IMR-90 (cell line): ENCODE measurements at regions not wholly inside any gene's neighbourhood (a gene's known extent, or its start where the extent isn't known, plus 50 kb on each side); places are given as distances from the start of the nearest gene placed in this dataset.
A peak's percentile ranks its signal among the peaks of the same experiment; 100 is the strongest.

Source experiments
- ATAC-seq: fragments of 200-7000 bp; cut with Tn5 transposase; 2 replicates; pipeline ENCODE4 v1.9.1; 2020; ENCODE audit warnings: low read depth, mild to moderate bottlenecking, moderate library complexity
- BruUV-seq: library from RNA; stranded (reverse); fragments of 400-500 nt; replicated peaks from 2 replicates; lab custom pipeline; 2021; lab: Mats Ljungman, UMichigan
- CTCF ChIA-PET: fragments of 300-600 bp; formaldehyde crosslinking; extraction: SDS; loops from one replicate; lab custom pipeline; 2021; ENCODE audit warnings: antibody characterized with exemption; lab: Yijun Ruan, JAX
- POLR2A ChIA-PET: fragments of 300-600 bp; sonication (Branson Sonifier 250); formaldehyde crosslinking; loops from one replicate; lab custom pipeline; 2022; ENCODE audit warnings: antibody characterized with exemption; ENCODE audit not compliant: unreplicated experiment; lab: Charles Lee
- DNase-seq: peaks from one replicate; pipeline ENCODE4 v3.0.0; 2013
- H2AFZ ChIP-seq: replicated peaks from 2 replicates; pipeline ENCODE3; 2013; ENCODE audit warnings: low read length, mild to moderate bottlenecking; ENCODE audit not compliant: poor library complexity
- H2AK5ac ChIP-seq: 2 replicates; pipeline ENCODE4 v1.6.1; 2013; ENCODE audit warnings: low read depth, low read length, inconsistent platforms
- H2AK9ac ChIP-seq: replicated peaks from 2 replicates; pipeline ENCODE3; 2013; ENCODE audit warnings: mild to moderate bottlenecking, low read depth, low read length, moderate library complexity; ENCODE audit not compliant: poor library complexity
- H2BK120ac ChIP-seq: 2 replicates; pipeline ENCODE4 v1.6.1; 2013; ENCODE audit warnings: low read depth, low read length, inconsistent platforms
- H2BK15ac ChIP-seq: 3 replicates; pipeline ENCODE4 v1.6.1; 2013; ENCODE audit warnings: low read depth, low read length, inconsistent platforms
- H2BK20ac ChIP-seq: 2 replicates; pipeline ENCODE4 v1.6.1; 2013; ENCODE audit warnings: low read depth, mild to moderate bottlenecking, inconsistent platforms, low read length, moderate library complexity
- H2BK5ac ChIP-seq: 2 replicates; pipeline ENCODE4 v1.6.1; 2013; ENCODE audit warnings: mild to moderate bottlenecking, low read depth, low read length, inconsistent platforms; ENCODE audit not compliant: poor library complexity, severe bottlenecking
- H3K14ac ChIP-seq: replicated peaks from 2 replicates; pipeline ENCODE4 v1.6.1; 2013; ENCODE audit warnings: low read depth, low read length, inconsistent platforms
- H3K18ac ChIP-seq: 2 replicates; pipeline ENCODE4 v1.6.1; 2013; ENCODE audit warnings: low read depth, low read length, control low read depth
- H3K23ac ChIP-seq: 2 replicates; pipeline ENCODE4 v1.6.1; 2013; ENCODE audit warnings: low read depth, low read length, inconsistent platforms
- H3K27ac ChIP-seq: 2 replicates; pipeline ENCODE4 v1.5.1; 2013; ENCODE audit warnings: mild to moderate bottlenecking, control low read depth, low read length; ENCODE audit not compliant: insufficient read depth
- H3K27me3 ChIP-seq: 2 replicates; pipeline ENCODE4 v1.6.1; 2013; ENCODE audit warnings: low read length; ENCODE audit not compliant: control insufficient read depth, insufficient read depth
- H3K36me3 ChIP-seq: 2 replicates; pipeline ENCODE4 v1.6.1; 2013; ENCODE audit warnings: low read length, mixed read lengths; ENCODE audit not compliant: control insufficient read depth, insufficient read depth
- H3K4ac ChIP-seq: 2 replicates; pipeline ENCODE4 v1.6.1; 2013; ENCODE audit warnings: low read depth, low read length, inconsistent platforms
- H3K4me1 ChIP-seq: 2 replicates; pipeline ENCODE4 v1.6.1; 2013; ENCODE audit warnings: low read length, mixed read lengths; ENCODE audit not compliant: control insufficient read depth, insufficient read depth
- H3K4me2 ChIP-seq: 2 replicates; pipeline ENCODE4 v1.6.1; 2013; ENCODE audit warnings: low read depth, mild to moderate bottlenecking, control low read depth, low read length, moderate library complexity
- H3K4me3 ChIP-seq: 2 replicates; pipeline ENCODE4 v1.5.1; 2013; ENCODE audit warnings: low read depth, mild to moderate bottlenecking, control low read depth, low read length, moderate library complexity; ENCODE audit not compliant: insufficient read depth
- H3K56ac ChIP-seq: 2 replicates; pipeline ENCODE4 v1.6.1; 2013; ENCODE audit warnings: low read length, inconsistent platforms; ENCODE audit not compliant: insufficient read depth; ENCODE audit errors: extremely low read depth
- H3K79me1 ChIP-seq, 2 experiments: 2 replicates each; pipeline ENCODE4 v1.6.1; 2013; ENCODE audit warnings: low read length in 2 of 2, inconsistent platforms in 1 of 2, low read depth in 1 of 2
- H3K9ac ChIP-seq: 2 replicates; pipeline ENCODE4 v1.6.1; 2013; ENCODE audit warnings: low read depth, low read length, control low read depth
- H3K9me1 ChIP-seq: 2 replicates; pipeline ENCODE4 v1.6.1; 2013; ENCODE audit warnings: low read length, inconsistent platforms; ENCODE audit not compliant: insufficient read depth
- H3K9me3 ChIP-seq: 2 replicates; pipeline ENCODE4 v1.6.1; 2013; ENCODE audit warnings: low read length; ENCODE audit not compliant: control insufficient read depth, insufficient read depth
- H4K20me1 ChIP-seq: 2 replicates; pipeline ENCODE4 v1.6.1; 2013; ENCODE audit warnings: low read length, inconsistent platforms; ENCODE audit not compliant: insufficient read depth
- H4K5ac ChIP-seq: 2 replicates; pipeline ENCODE4 v1.6.1; 2013; ENCODE audit warnings: mild to moderate bottlenecking, low read depth, low read length, control low read depth
- H4K8ac ChIP-seq, 2 experiments: 2 replicates each; pipeline ENCODE4 v1.6.1; 2013; ENCODE audit warnings: low read depth in 2 of 2, low read length in 2 of 2, control low read depth in 1 of 2, inconsistent platforms in 1 of 2
- H4K91ac ChIP-seq: 2 replicates; pipeline ENCODE4 v1.6.1; 2013; ENCODE audit warnings: low read depth, low read length, inconsistent platforms; ENCODE audit not compliant: insufficient read depth
- CEBPB ChIP-seq: IDR thresholded peaks from 2 replicates; pipeline ENCODE4 v1.6.1; 2012; ENCODE audit warnings: low read depth, low read length, improper control_type of control experiment
- CHD1 ChIP-seq: IDR thresholded peaks from 2 replicates; pipeline ENCODE4 v1.6.1; 2012; ENCODE audit warnings: low read depth, low read length, improper control_type of control experiment
- WGBS, 2 experiments: methylation state at CpG; one replicate each; pipeline versions ENCODE4 v1.1.5 to v1.1.7; 2013; ENCODE audit warnings: missing lambda C conversion rate in 2 of 2; ENCODE audit not compliant: insufficient read length in 1 of 2; ENCODE audit errors: extremely low coverage in 2 of 2; 5-methylcytosine and 5-hydroxymethylcytosine counted together
- dilution Hi-C: fragments of 300-500 bp; cut with HindIII; formaldehyde crosslinking; loops from one replicate; pipeline ENCODE4 v1.14.3; 2018; ENCODE audit warnings: low sequenced_read_pairs; ENCODE audit not compliant: unreplicated experiment
- in situ Hi-C: fragments of 300-500 bp; cut with MboI; formaldehyde crosslinking; loops from 3 replicates; pipeline ENCODE4 v1.14.3; 2019; ENCODE audit warnings: low sequenced_read_pairs, inconsistent platforms, mixed read lengths
- intact Hi-C: fragments of 100-400 bp; cut with micrococcal nuclease; formaldehyde crosslinking; loops from 2 replicates; pipeline ENCODE4 v1.10.0; 2022

DNA sequence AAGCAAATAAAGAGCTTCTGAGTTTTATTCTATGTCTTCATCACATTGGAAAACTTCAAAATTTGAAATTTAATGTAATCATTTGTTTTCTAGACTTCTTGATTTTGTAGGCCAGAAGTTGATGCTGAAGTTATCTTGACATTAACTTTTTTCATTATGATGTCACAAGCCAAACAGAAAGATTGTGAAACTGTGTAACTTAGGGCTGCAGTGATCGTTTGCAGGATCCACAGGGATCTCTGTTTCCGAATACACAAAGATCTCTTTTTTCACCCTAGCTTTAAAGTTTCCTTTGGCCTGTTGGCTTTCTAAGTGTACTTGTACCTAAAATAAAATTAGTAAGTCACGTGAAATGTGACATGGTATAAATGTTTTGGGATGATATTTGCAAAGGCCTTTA is 594.9 kb upstream of the CDH2 start:
- no peak overlapping the region for H2BK15ac ChIP-seq
- no peak overlapping the region for H3K23ac ChIP-seq
- H3K9ac ChIP-seq = no peak overlapping the region
- no peak overlapping the region for H3K56ac ChIP-seq
- H3K4ac ChIP-seq = no peak overlapping the region
- H2BK5ac ChIP-seq = no peak overlapping the region
- BruUV-seq = no TSS peak
- no peaks in the 10 kb centered on the region for H3K27me3 ChIP-seq
- WGBS, 2 experiments = no CpG with 5 or more reads among the region's 3 CpGs
- H3K4me3 ChIP-seq = no peak overlapping the region
- dilution Hi-C loops = no loop called here
- no peaks in the 10 kb centered on the region; the same call in 1 of the 2 replicates for H3K9me1 ChIP-seq
- H2AK5ac ChIP-seq = no peak overlapping the region
- H4K5ac ChIP-seq = no peak overlapping the region
- CTCF ChIA-PET = no interaction called here
- H4K8ac ChIP-seq = no peak overlapping the region
- no peaks in the 10 kb centered on the region for H3K36me3 ChIP-seq
- H3K27ac ChIP-seq = no peak overlapping the region
- no peak overlapping the region for H2AK9ac ChIP-seq
- TF ChIP-seq CEBPB = 0 out of 2 replicates have a peak, but pooled peaks have one; percentile 47
- no peak for TF ChIP-seq CHD1
- intact Hi-C loops = no loop called here
- H3K14ac ChIP-seq = no peak overlapping the region
- no peak overlapping the region for H3K18ac ChIP-seq
- H3K4me2 ChIP-seq = peak overlapping the region; percentile 66; the same call in 1 of the 2 replicates
- peak; percentile 6 for DNase-seq
- H3K79me1 ChIP-seq = no peaks in the 10 kb centered on the region
- POLR2A ChIA-PET = no interaction called here
- H2AFZ ChIP-seq = no peak overlapping the region
- H4K91ac ChIP-seq = no peak overlapping the region
- H3K9me3 ChIP-seq = no peaks in the 10 kb centered on the region
- H3K4me1 ChIP-seq = 0 out of 2 replicates have a peak, but pooled peaks cover 1% of the 10 kb centered on the region
- ATAC-seq = no peak
- in situ Hi-C loops = no loop called here
- H2BK20ac ChIP-seq = no peak overlapping the region
- no peaks in the 10 kb centered on the region for H4K20me1 ChIP-seq
- H2BK120ac ChIP-seq = no peak overlapping the region
